HepG2 (cell line): ENCODE measurements at regions not wholly inside any gene's neighbourhood (a gene's known extent, or its start where the extent isn't known, plus 50 kb on each side); places are given as distances from the start of the nearest gene placed in this dataset.
"Not testable (repeated sequence)": the region's sequence is repeated elsewhere in the genome, so short reads cannot be mapped to it uniquely, and the experiment has no call there.

ENCODE experiments used
- FOXP1 ChIP-seq, 2 experiments: fragments of 450-650 bp in 1 of 2; IDR thresholded peaks; 2 replicates each; pipeline ENCODE4 v1.6.1; 2017 to 2018; ENCODE audit warnings: antibody characterized with exemption in 1 of 2
- GLI4 ChIP-seq: sonication (generic); formaldehyde crosslinking; IDR thresholded peaks from 2 replicates; pipeline ENCODE4 v1.5.1; 2020; ENCODE audit warnings: missing genetic modification reagents, mild to moderate bottlenecking, moderate library complexity, borderline replicate concordance
- JUNB ChIP-seq: sonication (generic); formaldehyde crosslinking; IDR thresholded peaks from 2 replicates; pipeline ENCODE4 v1.8.0; 2022; ENCODE audit warnings: missing genetic modification reagents, mild to moderate bottlenecking, borderline replicate concordance
- MAZ ChIP-seq, 2 experiments: sonication (generic) in 1 of 2; formaldehyde crosslinking in 1 of 2; IDR thresholded peaks; 2 replicates each; pipeline versions ENCODE4 v1.5.0 to v1.6.1; 2012 to 2020; ENCODE audit warnings: low read depth in 2 of 2, mild to moderate bottlenecking in 2 of 2, borderline replicate concordance in 1 of 2, improper control_type of control experiment in 1 of 2, low read length in 1 of 2, missing genetic modification reagents in 1 of 2, moderate library complexity in 1 of 2
- MXD4 ChIP-seq: IDR thresholded peaks from 2 replicates; pipeline ENCODE4 v1.6.1; 2016; ENCODE audit warnings: mild to moderate bottlenecking, missing biosample characterization, missing genetic modification reagents
- NR2C2 ChIP-seq: sonication (generic); formaldehyde crosslinking; IDR thresholded peaks from 2 replicates; pipeline ENCODE4 v1.4.0; 2020; ENCODE audit warnings: missing genetic modification reagents, mild to moderate bottlenecking, moderate library complexity, borderline replicate concordance
- YEATS4 ChIP-seq: sonication (generic); formaldehyde crosslinking; IDR thresholded peaks from 2 replicates; pipeline ENCODE4 v1.4.0; 2020; ENCODE audit warnings: missing genetic modification reagents, borderline replicate concordance
- YY1 ChIP-seq: IDR thresholded peaks from 2 replicates; pipeline ENCODE4 v1.6.1; 2011; ENCODE audit warnings: low read length, low read depth, moderate library complexity, mild to moderate bottlenecking; ENCODE audit not compliant: insufficient read depth, insufficient replicate concordance
- ZNF501 ChIP-seq: sonication (generic); formaldehyde crosslinking; IDR thresholded peaks from 2 replicates; pipeline ENCODE4 v1.5.1; 2020; ENCODE audit warnings: mild to moderate bottlenecking, moderate library complexity, missing genetic modification reagents
- ZNF816 ChIP-seq: sonication (generic); formaldehyde crosslinking; IDR thresholded peaks from 2 replicates; pipeline ENCODE4 v1.8.0; 2022; ENCODE audit warnings: missing genetic modification reagents, mild to moderate bottlenecking, borderline replicate concordance

DNA sequence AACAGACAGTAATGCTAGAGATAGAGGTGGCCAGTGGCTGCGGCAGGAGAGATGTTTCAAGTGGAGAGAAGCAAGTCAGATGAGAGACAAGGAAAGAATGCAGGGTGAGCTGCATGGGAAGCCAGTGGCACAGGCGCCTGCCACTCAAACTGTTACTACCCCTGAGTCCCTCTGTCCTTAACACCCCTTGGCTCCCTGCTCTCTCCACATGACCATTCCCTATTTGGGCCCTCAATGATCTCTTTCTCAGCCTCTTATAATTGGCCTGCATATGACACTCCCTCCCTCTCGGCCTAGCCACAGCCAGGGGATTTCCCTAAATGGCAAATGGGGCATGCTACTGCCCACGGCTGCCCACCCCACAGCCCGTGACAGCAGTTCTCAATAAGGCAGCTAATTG, 897.6 kb downstream of the TUBA3C start:
- not testable (repeated sequence) for TF ChIP-seq NR2C2 (CRISPR knock-in tag); JUNB (CRISPR knock-in tag); YY1; ZNF501 (CRISPR knock-in tag); MXD4 (CRISPR knock-in tag); YEATS4 (CRISPR knock-in tag); ZNF816 (CRISPR knock-in tag); MAZ (IDR thresholded peaks at IDR 0.05; ENCODE audit: borderline replicate concordance, low read depth, low read length); MAZ (CRISPR knock-in tag; IDR thresholded peaks at IDR 0.05; ENCODE audit: low read depth); GLI4 (CRISPR knock-in tag); FOXP1 (IDR thresholded peaks at IDR 0.05); FOXP1 (CRISPR knock-in tag; IDR thresholded peaks at IDR 0.05)
